ENCODE measurements at regions not wholly inside any gene's neighbourhood (a gene's known extent, or its start where the extent isn't known, plus 50 kb on each side); places are given as distances from the start of the nearest gene placed in this dataset.
"Not testable (repeated sequence)": the region's sequence is repeated elsewhere in the genome, so short reads cannot be mapped to it uniquely, and the experiment has no call there.

GRCh38 chr7:9505516-9505915 is 1072.1 kb downstream of the NXPH1 start:
- DNase-seq (ENCODE audit: low read depth), result no peak

GRCh38 chr7:9507290-9507689 is 1073.9 kb downstream of the NXPH1 start:
- no peak for DNase-seq (ENCODE audit: low read depth)

GRCh38 chr7:9516662-9517061 is 1083.3 kb downstream of the NXPH1 start:
- no peak for DNase-seq (ENCODE audit: low read depth)

GRCh38 chr7:9523579-9523978 is 1090.2 kb downstream of the NXPH1 start:
- no peak for DNase-seq (ENCODE audit: low read depth)

GRCh38 chr7:9552431-9552830 is 1119.0 kb downstream of the NXPH1 start:
- not testable (repeated sequence) for DNase-seq (ENCODE audit: low read depth)

GRCh38 chr7:9557853-9558252 is 1124.4 kb downstream of the NXPH1 start:
- no peak for DNase-seq (ENCODE audit: low read depth)

GRCh38 chr7:9575716-9576115 is 1142.3 kb downstream of the NXPH1 start:
- no peak for DNase-seq (ENCODE audit: low read depth)

GRCh38 chr7:9582824-9583223 is 1149.4 kb downstream of the NXPH1 start:
- no peak for DNase-seq (ENCODE audit: low read depth)

GRCh38 chr7:9598411-9598810 is 1165.0 kb downstream of the NXPH1 start:
- no peak for DNase-seq (ENCODE audit: low read depth)

GRCh38 chr7:9600974-9601373 is 1167.6 kb downstream of the NXPH1 start:
- no peak for DNase-seq (ENCODE audit: low read depth)

- DNase-seq (ENCODE audit: low read depth), result no peak
Measured at GRCh38 chr7:9603291-9603690, 1169.9 kb downstream of the NXPH1 start.

- no peak for DNase-seq (ENCODE audit: low read depth)
Measured at GRCh38 chr7:9608560-9608959, 1175.2 kb downstream of the NXPH1 start.

GRCh38 chr7:9620899-9621298 is 1187.5 kb downstream of the NXPH1 start:
- DNase-seq (ENCODE audit: low read depth), result not testable (repeated sequence)

- not testable (repeated sequence) for DNase-seq (ENCODE audit: low read depth)
Measured at GRCh38 chr7:9621306-9621902, 1188.0 kb downstream of the NXPH1 start.

GRCh38 chr7:9621927-9622326 is 1188.5 kb downstream of the NXPH1 start:
- DNase-seq (ENCODE audit: low read depth), result no peak

- DNase-seq (ENCODE audit: low read depth), result no peak
Measured at GRCh38 chr7:9625953-9626352, 1192.5 kb downstream of the NXPH1 start.

GRCh38 chr7:9645756-9646155 is 1212.3 kb downstream of the NXPH1 start:
- DNase-seq (ENCODE audit: low read depth), result no peak

- DNase-seq (ENCODE audit: low read depth), result no peak
Measured at GRCh38 chr7:9657257-9657656, 1223.8 kb downstream of the NXPH1 start.

GRCh38 chr7:9671979-9672917 is 1238.8 kb downstream of the NXPH1 start:
- DNase-seq (ENCODE audit: low read depth), result no peak

- no peak for DNase-seq (ENCODE audit: low read depth)
Measured at GRCh38 chr7:9680713-9681112, 1247.3 kb downstream of the NXPH1 start.

GRCh38 chr7:9681284-9681683 is 1247.9 kb downstream of the NXPH1 start:
- DNase-seq (ENCODE audit: low read depth), result no peak

- DNase-seq (ENCODE audit: low read depth), result no peak
Measured at GRCh38 chr7:9691286-9691685, 1257.9 kb downstream of the NXPH1 start.

GRCh38 chr7:9698375-9698774 is 1265.0 kb downstream of the NXPH1 start:
- DNase-seq (ENCODE audit: low read depth), result no peak

GRCh38 chr7:9709216-9709615 is 1264.5 kb upstream of the PHF14 start:
- no peak for DNase-seq (ENCODE audit: low read depth)
